ENCODE measurements at regions not wholly inside any gene's neighbourhood (a gene's known extent, or its start where the extent isn't known, plus 50 kb on each side); places are given as distances from the start of the nearest gene placed in this dataset.
A peak's percentile ranks its signal among the peaks of the same experiment; 100 is the strongest.
"Not testable (repeated sequence)": the region's sequence is repeated elsewhere in the genome, so short reads cannot be mapped to it uniquely, and the experiment has no call there.

- H3K27me3 ChIP-seq (replicated peaks in 2 of 5; ENCODE audit: control insufficient read depth in 4 of 5, insufficient read depth in 5 of 5, low read length in 4 of 5) = peaks cover 15 to 95% (median 36%) of the 10 kb centered on the region in 5 experiments
- no peak for DNase-seq
- CTCF ChIA-PET = no interaction called here
- 78% methylated on average over 4 of the region's 4 CpGs for WGBS (ENCODE audit: insufficient coverage)
- H3K36me3 ChIP-seq (ENCODE audit: control insufficient read depth in 4 of 4, insufficient read depth in 4 of 4, low read length in 3 of 4) = no peaks in the 10 kb centered on the region
- H3K27ac ChIP-seq (ENCODE audit: insufficient read depth in 1 of 2, low read depth in 1 of 2, low read length in 2 of 2, poor library complexity in 1 of 2, severe bottlenecking in 2 of 2) = no peak overlapping the region
- no peak overlapping the region for H3K4me3 ChIP-seq (ENCODE audit: control insufficient read depth in 1 of 7, extremely low read depth in 1 of 7, insufficient read depth in 4 of 7, low read depth in 2 of 7, low read length in 6 of 7)
- POLR2A ChIA-PET = no interaction called here
- H3K4me1 ChIP-seq (ENCODE audit: control extremely low read depth in 1 of 4, control insufficient read depth in 4 of 4, insufficient read depth in 4 of 4, low read length in 3 of 4) = peaks cover 0 to 30% (median 20%) of the 10 kb centered on the region in 4 experiments
- H3K9me3 ChIP-seq (ENCODE audit: control extremely low read depth in 1 of 5, control insufficient read depth in 4 of 5, insufficient read depth in 2 of 5, low read depth in 1 of 5, low read length in 4 of 5) = peaks cover 2 to 17% (median 8%) of the 10 kb centered on the region in 5 experiments
Measured at GRCh38 chr4:3875466-3875865, 109.3 kb downstream of the ADRA2C start.

GRCh38 chr4:3876057-3876845, 110.1 kb downstream of the ADRA2C start:
- Histone ChIP-seq H3K27me3 (replicated peaks in 2 of 5; ENCODE audit: control insufficient read depth in 4 of 5, insufficient read depth in 5 of 5, low read length in 4 of 5) (peaks cover 15 to 87% (median 31%) of the 10 kb centered on the region in 5 experiments), H3K9me3 (ENCODE audit: control extremely low read depth in 1 of 5, control insufficient read depth in 4 of 5, insufficient read depth in 2 of 5, low read depth in 1 of 5, low read length in 4 of 5) (peaks cover 2 to 17% (median 8%) of the 10 kb centered on the region in 5 experiments), H3K4me1 (ENCODE audit: control extremely low read depth in 1 of 4, control insufficient read depth in 4 of 4, insufficient read depth in 4 of 4, low read length in 3 of 4) (peaks cover 0 to 27% (median 20%) of the 10 kb centered on the region in 4 experiments)
- H3K4me3 ChIP-seq (ENCODE audit: control insufficient read depth in 1 of 7, extremely low read depth in 1 of 7, insufficient read depth in 4 of 7, low read depth in 2 of 7, low read length in 6 of 7); H3K27ac ChIP-seq (ENCODE audit: insufficient read depth in 1 of 2, low read depth in 1 of 2, low read length in 2 of 2, poor library complexity in 1 of 2, severe bottlenecking in 2 of 2); H3K36me3 ChIP-seq (ENCODE audit: control insufficient read depth in 4 of 4, insufficient read depth in 4 of 4, low read length in 3 of 4); CTCF ChIA-PET; DNase-seq: not testable (repeated sequence)
- POLR2A ChIA-PET = interaction anchor here (0.6 kb wide), 1 partner anchor 1694 kb away, joined by 3 read pairs; no protein-coding TSS in a partner anchor
- 91% methylated on average over 10 of the region's 24 CpGs for WGBS (ENCODE audit: insufficient coverage)

- Histone ChIP-seq H3K4me1 (ENCODE audit: control extremely low read depth in 1 of 4, control insufficient read depth in 4 of 4, insufficient read depth in 4 of 4, low read length in 3 of 4) (peaks cover 0 to 20% (median 17%) of the 10 kb centered on the region in 4 experiments), H3K4me3 (ENCODE audit: control insufficient read depth in 1 of 7, extremely low read depth in 1 of 7, insufficient read depth in 4 of 7, low read depth in 2 of 7, low read length in 6 of 7) (no peak overlapping the region), H3K27ac (ENCODE audit: insufficient read depth in 1 of 2, low read depth in 1 of 2, low read length in 2 of 2, poor library complexity in 1 of 2, severe bottlenecking in 2 of 2) (no peak overlapping the region), H3K27me3 (replicated peaks in 2 of 5; ENCODE audit: control insufficient read depth in 4 of 5, insufficient read depth in 5 of 5, low read length in 4 of 5) (peaks cover 15 to 78% (median 29%) of the 10 kb centered on the region in 5 experiments), H3K9me3 (ENCODE audit: control extremely low read depth in 1 of 5, control insufficient read depth in 4 of 5, insufficient read depth in 2 of 5, low read depth in 1 of 5, low read length in 4 of 5) (peaks cover 2 to 17% (median 8%) of the 10 kb centered on the region in 5 experiments), H3K36me3 (ENCODE audit: control insufficient read depth in 4 of 4, insufficient read depth in 4 of 4, low read length in 3 of 4) (no peaks in the 10 kb centered on the region)
- ChIA-PET POLR2A (no interaction called here), CTCF (no interaction called here)
- no peak for DNase-seq
Measured at GRCh38 chr4:3877236-3877635, 111.1 kb downstream of the ADRA2C start.

GRCh38 chr4:3877868-3878267, 111.7 kb downstream of the ADRA2C start:
- peaks cover 2 to 17% (median 6%) of the 10 kb centered on the region in 5 experiments for H3K9me3 ChIP-seq (ENCODE audit: control extremely low read depth in 1 of 5, control insufficient read depth in 4 of 5, insufficient read depth in 2 of 5, low read depth in 1 of 5, low read length in 4 of 5)
- ChIA-PET CTCF (interaction anchor here (1.0 kb wide), 1 partner anchor 110 kb away, joined by 3 read pairs; no protein-coding TSS in a partner anchor), POLR2A (no interaction called here)
- peaks cover 0 to 20% (median 17%) of the 10 kb centered on the region in 4 experiments for H3K4me1 ChIP-seq (ENCODE audit: control extremely low read depth in 1 of 4, control insufficient read depth in 4 of 4, insufficient read depth in 4 of 4, low read length in 3 of 4)
- H3K27me3 ChIP-seq (replicated peaks in 2 of 5; ENCODE audit: control insufficient read depth in 4 of 5, insufficient read depth in 5 of 5, low read length in 4 of 5) = peaks cover 15 to 77% (median 25%) of the 10 kb centered on the region in 5 experiments
- DNase-seq = no peak
- H3K27ac ChIP-seq (ENCODE audit: insufficient read depth in 1 of 2, low read depth in 1 of 2, low read length in 2 of 2, poor library complexity in 1 of 2, severe bottlenecking in 2 of 2) = no peak overlapping the region
- H3K36me3 ChIP-seq (ENCODE audit: control insufficient read depth in 4 of 4, insufficient read depth in 4 of 4, low read length in 3 of 4) = no peaks in the 10 kb centered on the region
- no peak overlapping the region for H3K4me3 ChIP-seq (ENCODE audit: control insufficient read depth in 1 of 7, extremely low read depth in 1 of 7, insufficient read depth in 4 of 7, low read depth in 2 of 7, low read length in 6 of 7)
- 100% methylated on average over 1 of the region's 1 CpG for WGBS (ENCODE audit: insufficient coverage)

- no peaks in the 10 kb centered on the region for H3K36me3 ChIP-seq (ENCODE audit: control insufficient read depth in 4 of 4, insufficient read depth in 4 of 4, low read length in 3 of 4)
- H3K9me3 ChIP-seq (ENCODE audit: control extremely low read depth in 1 of 5, control insufficient read depth in 4 of 5, insufficient read depth in 2 of 5, low read depth in 1 of 5, low read length in 4 of 5) = peaks cover 2 to 17% (median 6%) of the 10 kb centered on the region in 5 experiments
- CTCF ChIA-PET = interaction anchor here (1.0 to 2.9 kb wide), 3 partner anchors 8 to 114 kb away, joined by 3 to 12 read pairs (median 4); no protein-coding TSS in a partner anchor
- no peak for DNase-seq
- no peak overlapping the region for H3K27ac ChIP-seq (ENCODE audit: insufficient read depth in 1 of 2, low read depth in 1 of 2, low read length in 2 of 2, poor library complexity in 1 of 2, severe bottlenecking in 2 of 2)
- 100% methylated on average over 2 of the region's 2 CpGs for WGBS (ENCODE audit: insufficient coverage)
- no peak overlapping the region for H3K4me3 ChIP-seq (ENCODE audit: control insufficient read depth in 1 of 7, extremely low read depth in 1 of 7, insufficient read depth in 4 of 7, low read depth in 2 of 7, low read length in 6 of 7)
- peaks cover 15 to 70% (median 21%) of the 10 kb centered on the region in 5 experiments for H3K27me3 ChIP-seq (replicated peaks in 2 of 5; ENCODE audit: control insufficient read depth in 4 of 5, insufficient read depth in 5 of 5, low read length in 4 of 5)
- H3K4me1 ChIP-seq (ENCODE audit: control extremely low read depth in 1 of 4, control insufficient read depth in 4 of 4, insufficient read depth in 4 of 4, low read length in 3 of 4) = peaks cover 0 to 20% (median 17%) of the 10 kb centered on the region in 4 experiments
- POLR2A ChIA-PET = no interaction called here
Measured at GRCh38 chr4:3878678-3879077, 112.5 kb downstream of the ADRA2C start.

GRCh38 chr4:3879681-3880614, 113.8 kb downstream of the ADRA2C start:
- POLR2A ChIA-PET = interaction anchor here (0.6 kb wide), 1 partner anchor 12 kb away, joined by 3 read pairs; no protein-coding TSS in a partner anchor

More at GRCh38 chr4:3879681-3880614, 113.8 kb downstream of the ADRA2C start:
- Histone ChIP-seq H3K36me3 (ENCODE audit: control insufficient read depth in 4 of 4, insufficient read depth in 4 of 4, low read length in 3 of 4) (no peaks in the 10 kb centered on the region), H3K27me3 (replicated peaks in 2 of 5; ENCODE audit: control insufficient read depth in 4 of 5, insufficient read depth in 5 of 5, low read length in 4 of 5) (peaks cover 11 to 60% (median 15%) of the 10 kb centered on the region in 5 experiments), H3K4me1 (ENCODE audit: control extremely low read depth in 1 of 4, control insufficient read depth in 4 of 4, insufficient read depth in 4 of 4, low read length in 3 of 4) (peaks cover 0 to 20% (median 17%) of the 10 kb centered on the region in 4 experiments), H3K4me3 (ENCODE audit: control insufficient read depth in 1 of 7, extremely low read depth in 1 of 7, insufficient read depth in 4 of 7, low read depth in 2 of 7, low read length in 6 of 7) (peak overlapping the region in 3 of 7 experiments; percentile 29 to 66 (median 48)), H3K27ac (ENCODE audit: insufficient read depth in 1 of 2, low read depth in 1 of 2, low read length in 2 of 2, poor library complexity in 1 of 2, severe bottlenecking in 2 of 2) (no peak overlapping the region), H3K9me3 (ENCODE audit: control extremely low read depth in 1 of 5, control insufficient read depth in 4 of 5, insufficient read depth in 2 of 5, low read depth in 1 of 5, low read length in 4 of 5) (peaks cover 2 to 17% (median 6%) of the 10 kb centered on the region in 5 experiments)
- peak; percentile 69 to 90 (median 87) for DNase-seq
- CTCF ChIA-PET = interaction anchor here (0.6 to 2.9 kb wide), 10 partner anchors 10 to 537 kb away, joined by 3 to 12 read pairs (median 4); no protein-coding TSS in a partner anchor
- WGBS (ENCODE audit: insufficient coverage) = 1% methylated on average over 34 of the region's 46 CpGs
